GM21515 (cell line): ENCODE measurements at regions not wholly inside any gene's neighbourhood (a gene's known extent, or its start where the extent isn't known, plus 50 kb on each side); places are given as distances from the start of the nearest gene placed in this dataset.
"Not testable (repeated sequence)": the region's sequence is repeated elsewhere in the genome, so short reads cannot be mapped to it uniquely, and the experiment has no call there.

ENCODE experiments used
- ATAC-seq: cut with Tn5 transposase; IDR thresholded peaks from one replicate; pipeline ENCODE4 v1.9.1; 2021; ENCODE audit not compliant: unreplicated experiment

- no peak for ATAC-seq
Observed at GRCh38 chr13:27327633-27328032, 57.0 kb downstream of the RASL11A start.

- ATAC-seq = no peak
Observed at GRCh38 chr13:27329210-27329609, 58.6 kb downstream of the RASL11A start.

GRCh38 chr13:27334774-27335435 lies 64.3 kb downstream of the RASL11A start:
- no peak for ATAC-seq

- ATAC-seq = no peak
Observed at GRCh38 chr13:27336014-27336673, 65.5 kb downstream of the RASL11A start.

- no peak for ATAC-seq
Observed at GRCh38 chr13:27338207-27338606, 67.6 kb downstream of the RASL11A start.

- ATAC-seq = no peak
Observed at GRCh38 chr13:27338816-27339215, 68.2 kb downstream of the RASL11A start.

GRCh38 chr13:27339299-27339698 lies 68.7 kb downstream of the RASL11A start:
- ATAC-seq = no peak

GRCh38 chr13:27341616-27342015 lies 71.0 kb downstream of the RASL11A start:
- ATAC-seq = no peak

GRCh38 chr13:27347211-27347772 lies 76.7 kb downstream of the RASL11A start:
- no peak for ATAC-seq

GRCh38 chr13:27348461-27348860 lies 76.0 kb upstream of the GTF3A start:
- no peak for ATAC-seq

GRCh38 chr13:27349458-27349857 lies 75.0 kb upstream of the GTF3A start:
- no peak for ATAC-seq

GRCh38 chr13:27350825-27351224 lies 73.6 kb upstream of the GTF3A start:
- ATAC-seq = not testable (repeated sequence)

GRCh38 chr13:27352698-27353097 lies 71.7 kb upstream of the GTF3A start:
- ATAC-seq = peak; percentile 19

- ATAC-seq = peak; percentile 96
Observed at GRCh38 chr13:27353166-27353583, 71.2 kb upstream of the GTF3A start.

GRCh38 chr13:27353708-27354107 lies 70.7 kb upstream of the GTF3A start:
- ATAC-seq = no peak

- no peak for ATAC-seq
Observed at GRCh38 chr13:27354379-27354778, 70.0 kb upstream of the GTF3A start.

GRCh38 chr13:27355894-27356293 lies 68.5 kb upstream of the GTF3A start:
- ATAC-seq = no peak

- ATAC-seq = no peak
Observed at GRCh38 chr13:27358420-27358819, 66.0 kb upstream of the GTF3A start.

- no peak for ATAC-seq
Observed at GRCh38 chr13:27359199-27359821, 65.1 kb upstream of the GTF3A start.

GRCh38 chr13:27360562-27360961 lies 63.9 kb upstream of the GTF3A start:
- no peak for ATAC-seq

- peak; percentile 90 for ATAC-seq
Observed at GRCh38 chr13:27362064-27362751, 62.2 kb upstream of the GTF3A start.
